DMS53 (cell line): ENCODE measurements at regions not wholly inside any gene's neighbourhood (a gene's known extent, or its start where the extent isn't known, plus 50 kb on each side); places are given as distances from the start of the nearest gene placed in this dataset.

Source experiments
- DNase-seq: peaks from one replicate; lab custom pipeline; 2025; lab: John Stamatoyannopoulos, UW

GRCh38 chr20:55597526-55597925 is 407.8 kb downstream of the CBLN4 start:
- no peak for DNase-seq

GRCh38 chr20:55596431-55596830 is 408.9 kb downstream of the CBLN4 start:
- DNase-seq: no peak

GRCh38 chr20:55592866-55593265 is 412.5 kb downstream of the CBLN4 start:
- no peak for DNase-seq

DNA sequence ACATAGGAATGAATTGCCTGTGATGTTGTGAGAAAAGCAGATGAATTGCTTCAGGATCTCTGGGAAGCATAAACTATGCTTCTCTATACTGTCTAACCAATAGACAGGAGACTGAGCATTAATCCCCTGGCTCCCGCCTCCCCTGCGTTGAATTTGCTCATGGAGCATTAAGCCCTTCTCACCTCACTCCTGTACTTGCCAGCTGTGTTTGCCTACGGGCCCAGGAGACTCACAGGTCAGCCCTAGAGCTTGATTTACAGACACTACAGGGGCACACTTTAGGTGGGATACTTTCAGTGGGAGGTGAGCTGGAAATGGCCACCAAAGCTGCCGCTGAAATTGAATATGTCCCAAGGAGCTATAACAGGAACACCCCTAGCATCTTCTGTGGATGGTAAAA is 418.7 kb downstream of the CBLN4 start:
- DNase-seq: no peak

DNA sequence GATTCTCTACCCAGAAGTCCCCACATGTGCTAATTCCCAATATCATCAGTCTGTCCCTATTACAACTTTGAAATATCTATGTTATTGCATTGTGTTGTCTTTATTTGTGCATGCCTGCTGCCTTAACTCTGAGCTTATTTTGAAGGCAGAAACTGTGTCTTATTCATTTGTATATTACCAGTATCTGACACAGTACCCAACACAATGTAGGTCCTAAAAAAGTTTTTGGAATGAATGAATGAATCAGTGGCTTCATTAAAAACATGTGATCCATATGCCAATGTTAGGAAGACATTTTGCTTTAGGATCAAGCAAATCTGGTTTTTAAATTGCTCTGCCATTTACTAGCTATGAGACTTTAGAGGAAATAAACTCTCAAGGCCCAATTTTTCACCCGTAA is 420.4 kb downstream of the CBLN4 start:
- DNase-seq: no peak

GRCh38 chr20:55584307-55584706 is 421.0 kb downstream of the CBLN4 start:
- no peak for DNase-seq

- DNase-seq: no peak
Observed at GRCh38 chr20:55583036-55583435, 422.3 kb downstream of the CBLN4 start.

- no peak for DNase-seq
Observed at GRCh38 chr20:55582498-55582897, 422.8 kb downstream of the CBLN4 start.

DNA sequence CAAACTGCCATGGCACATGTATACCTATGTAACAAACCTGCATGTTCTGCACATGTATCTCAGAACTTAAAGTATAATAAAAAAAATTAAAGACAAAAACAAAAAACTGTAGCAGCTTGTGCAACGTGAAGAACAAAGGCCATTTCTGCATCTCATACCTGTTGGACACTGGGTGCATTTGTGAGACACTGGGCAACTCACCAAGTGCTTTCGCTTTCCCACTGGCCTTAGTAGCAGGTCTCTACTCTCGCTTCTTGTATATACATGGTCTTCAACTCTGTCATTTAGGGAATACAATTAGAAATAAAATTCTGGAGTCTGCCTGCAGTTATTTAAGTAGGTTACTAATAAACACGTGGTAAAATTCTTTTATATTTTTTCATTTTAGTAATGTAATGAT is 423.8 kb downstream of the CBLN4 start:
- no peak for DNase-seq

DNA sequence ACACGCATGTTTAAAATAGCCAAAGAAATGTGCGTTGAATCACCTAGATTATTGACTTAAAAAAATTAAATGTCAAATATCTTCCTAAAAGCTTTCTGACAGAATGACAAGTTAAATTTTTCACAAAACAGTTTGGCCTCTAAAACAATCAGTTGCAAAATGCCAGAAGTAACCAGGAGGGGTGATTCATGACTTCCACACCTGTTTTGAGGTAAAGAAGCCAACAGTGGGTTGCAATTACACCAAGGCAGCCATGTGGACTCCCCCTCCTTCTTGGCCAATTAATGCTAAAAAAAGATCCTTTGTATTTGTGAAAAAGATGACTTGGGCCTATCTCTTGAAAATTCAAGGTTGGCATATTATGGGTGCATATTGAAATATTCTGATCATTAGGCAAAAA is 424.8 kb downstream of the CBLN4 start:
- DNase-seq: no peak

DNA sequence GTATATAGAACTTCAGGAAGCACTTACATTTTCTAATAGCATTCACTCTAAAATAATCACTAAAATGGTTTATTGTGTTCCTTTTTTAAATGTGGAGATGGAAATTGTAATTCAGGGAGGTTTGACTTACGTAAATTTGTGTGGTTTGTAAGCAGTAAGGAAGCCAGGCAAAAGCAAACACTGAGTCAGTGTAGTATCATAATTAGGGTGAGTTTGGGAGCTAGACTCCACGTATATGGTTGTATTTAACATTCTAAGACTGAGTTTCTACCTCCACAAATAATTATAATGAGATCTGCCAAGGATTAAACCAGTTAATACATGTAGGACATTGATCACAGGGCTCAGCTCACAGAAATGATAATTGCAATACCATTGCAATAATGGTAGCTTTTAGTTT is 425.5 kb downstream of the CBLN4 start:
- DNase-seq: no peak

DNA sequence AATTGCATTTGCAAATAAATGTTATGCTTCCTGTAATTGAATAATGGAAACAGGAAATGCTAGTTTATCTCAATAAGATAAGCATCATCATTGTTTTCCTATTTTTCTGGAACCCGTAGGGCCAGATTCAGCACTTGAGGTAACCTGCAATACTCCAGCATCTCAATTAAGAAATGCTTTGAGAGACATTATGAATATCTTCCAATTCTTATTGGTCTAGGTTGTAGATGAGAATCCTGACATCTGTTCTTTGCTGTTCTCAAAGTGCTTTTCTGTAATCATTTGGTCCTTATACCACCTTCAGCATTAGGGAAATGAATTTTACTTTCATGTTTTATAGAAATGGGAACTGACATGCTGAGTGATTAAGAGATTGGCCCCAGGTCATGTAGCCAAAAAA is 428.3 kb downstream of the CBLN4 start:
- DNase-seq: no peak

DNA sequence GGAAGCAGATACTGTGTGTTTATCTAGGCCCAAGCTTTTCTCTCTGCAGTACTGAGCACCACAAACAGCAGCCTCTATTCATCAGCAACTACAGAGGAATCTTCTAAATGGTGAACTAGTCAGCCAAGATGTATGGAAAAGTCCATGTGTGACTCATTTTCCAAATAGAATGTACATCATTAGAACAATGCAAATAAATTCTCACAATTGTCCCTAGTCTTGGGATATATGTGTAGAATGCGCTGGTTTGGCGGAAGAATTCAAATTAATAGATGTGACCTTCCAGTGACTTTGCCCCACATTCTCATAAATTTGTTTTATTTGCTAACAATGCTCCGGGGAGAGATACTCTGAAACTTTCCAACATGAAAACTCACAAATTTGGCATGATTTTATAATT is 436.2 kb downstream of the CBLN4 start:
- DNase-seq: no peak

DNA sequence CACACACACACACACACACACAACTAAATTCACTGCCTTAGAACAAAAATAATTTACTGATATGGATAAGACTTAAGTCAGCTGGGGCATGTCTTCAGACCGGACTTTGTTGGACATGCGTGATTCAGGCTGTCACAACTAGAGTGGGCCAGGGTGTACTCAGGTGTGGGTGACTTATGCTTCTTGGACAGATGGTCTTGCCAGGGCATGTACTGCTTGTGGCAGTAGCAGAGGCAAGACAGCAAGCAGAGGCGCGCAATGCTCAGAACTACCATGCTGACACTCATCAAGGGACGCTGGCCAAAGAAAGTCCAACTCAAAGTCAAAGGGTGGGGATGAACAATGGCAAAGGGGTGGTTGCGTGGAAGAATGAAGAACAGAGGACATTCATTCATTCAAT is 437.5 kb downstream of the CBLN4 start:
- DNase-seq: no peak

GRCh38 chr20:55565096-55565773 is 440.1 kb downstream of the CBLN4 start:
- no peak for DNase-seq

DNA sequence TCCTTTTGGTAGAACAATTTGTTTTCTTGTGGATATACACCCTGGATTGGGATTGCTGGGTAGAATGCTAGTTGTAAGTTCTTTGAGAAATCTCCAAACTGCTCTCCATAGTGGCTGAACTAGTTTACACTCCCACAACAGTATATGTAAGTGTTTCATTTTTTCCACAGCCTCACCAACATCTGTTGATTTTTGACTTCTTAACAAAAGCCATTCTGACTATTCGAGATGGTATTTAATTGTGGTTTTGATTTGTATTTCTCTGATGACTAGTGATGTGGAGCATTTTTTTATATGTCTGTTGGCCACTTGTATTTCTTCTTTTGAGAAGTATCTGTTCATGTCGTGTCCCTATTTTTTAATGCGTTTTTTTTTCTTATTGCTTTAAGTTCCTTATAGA is 444.1 kb downstream of the CBLN4 start:
- DNase-seq: no peak

- DNase-seq: no peak
Observed at GRCh38 chr20:55557191-55557590, 448.1 kb downstream of the CBLN4 start.

DNA sequence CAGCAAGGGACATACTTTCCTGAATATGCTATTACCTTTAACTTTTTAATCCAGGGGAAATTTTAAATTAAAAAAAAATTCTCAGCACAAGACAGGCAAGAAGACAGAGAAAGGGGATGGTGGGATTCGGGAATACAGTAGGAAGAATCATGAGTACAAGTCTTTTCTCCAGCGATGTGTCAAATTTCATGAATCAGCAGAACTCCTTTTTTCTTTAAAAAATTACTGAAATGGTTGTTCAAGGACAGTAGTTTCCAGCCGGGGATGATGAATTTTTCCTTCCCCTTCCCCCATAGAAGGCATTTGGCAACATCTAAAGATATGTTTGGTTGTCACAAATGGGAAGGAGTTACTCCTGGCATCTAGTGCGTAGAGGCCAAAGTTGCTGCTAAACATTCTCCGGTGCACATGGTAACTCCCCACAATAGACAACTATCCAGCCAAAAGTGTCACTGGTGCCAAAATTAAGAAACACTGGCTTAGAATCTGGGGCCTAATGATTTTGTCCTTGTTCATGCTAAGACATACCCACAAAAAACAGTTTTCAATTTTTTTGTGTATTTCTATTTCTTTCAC is 450.2 kb downstream of the CBLN4 start:
- no peak for DNase-seq

GRCh38 chr20:55544638-55545037 is 460.7 kb downstream of the CBLN4 start:
- DNase-seq: no peak

DNA sequence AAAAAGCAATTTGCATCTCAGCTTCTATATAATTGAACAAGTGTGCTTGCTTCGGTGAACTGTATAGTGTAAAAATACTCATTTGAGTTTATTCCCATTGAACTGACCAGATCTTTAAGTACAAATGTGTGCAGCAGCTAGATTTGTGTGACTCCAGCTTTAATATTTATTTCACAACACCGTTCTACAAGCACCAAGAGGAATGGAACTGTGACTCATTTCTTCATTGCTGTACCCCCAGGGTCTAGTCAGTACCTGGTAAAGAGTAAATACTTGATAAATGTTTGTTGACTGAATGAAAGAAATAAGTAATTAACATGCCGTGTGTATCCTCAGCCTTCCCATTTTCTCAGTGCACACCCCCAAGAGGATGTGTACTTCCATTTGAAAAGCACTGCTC is 464.8 kb downstream of the CBLN4 start:
- DNase-seq: no peak

DNA sequence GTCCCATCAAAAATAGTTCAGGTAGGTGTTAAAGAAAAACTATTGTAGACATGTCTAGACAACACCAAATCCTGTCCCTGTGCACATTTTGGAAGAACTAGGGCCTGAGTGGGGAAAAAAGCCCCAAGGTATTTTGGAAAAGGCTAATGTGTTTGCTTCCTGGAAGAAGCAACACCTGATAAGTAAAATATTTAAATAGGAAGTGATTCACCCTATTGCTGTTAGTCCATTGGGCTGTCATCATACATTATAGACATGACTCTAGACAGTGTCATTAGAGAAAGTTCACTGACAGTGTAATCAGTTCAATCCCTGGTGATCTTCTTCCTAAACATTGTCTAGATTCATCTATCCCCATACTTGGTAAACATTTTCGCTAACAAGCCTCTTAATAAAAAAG is 465.3 kb downstream of the CBLN4 start:
- DNase-seq: no peak

GRCh38 chr20:55538261-55538908 is 466.9 kb downstream of the CBLN4 start:
- DNase-seq: no peak

GRCh38 chr20:55535366-55535765 is 470.0 kb downstream of the CBLN4 start:
- no peak for DNase-seq

- no peak for DNase-seq
Observed at GRCh38 chr20:55533632-55534031, 471.7 kb downstream of the CBLN4 start.
